ENCODE measurements at regions not wholly inside any gene's neighbourhood (a gene's known extent, or its start where the extent isn't known, plus 50 kb on each side); places are given as distances from the start of the nearest gene placed in this dataset.
"Not testable (repeated sequence)": the region's sequence is repeated elsewhere in the genome, so short reads cannot be mapped to it uniquely, and the experiment has no call there.

GRCh38 chr12:34097213-34097612 lies 74.9 kb downstream of the ALG10 start:
- ChIA-PET POLR2A (no interaction called here), CTCF (no interaction called here)
- H3K4me3 Mint-ChIP-seq = no peak overlapping the region
- no peaks in the 10 kb centered on the region for H3K4me1 Mint-ChIP-seq
- no peaks in the 10 kb centered on the region for H3K9me3 Mint-ChIP-seq
- no peaks in the 10 kb centered on the region for H3K36me3 Mint-ChIP-seq (ENCODE audit: low read depth)
- peaks cover 2% of the 10 kb centered on the region for H3K27me3 Mint-ChIP-seq
- H3K27ac Mint-ChIP-seq = no peak overlapping the region
- DNase-seq = no peak

DNA sequence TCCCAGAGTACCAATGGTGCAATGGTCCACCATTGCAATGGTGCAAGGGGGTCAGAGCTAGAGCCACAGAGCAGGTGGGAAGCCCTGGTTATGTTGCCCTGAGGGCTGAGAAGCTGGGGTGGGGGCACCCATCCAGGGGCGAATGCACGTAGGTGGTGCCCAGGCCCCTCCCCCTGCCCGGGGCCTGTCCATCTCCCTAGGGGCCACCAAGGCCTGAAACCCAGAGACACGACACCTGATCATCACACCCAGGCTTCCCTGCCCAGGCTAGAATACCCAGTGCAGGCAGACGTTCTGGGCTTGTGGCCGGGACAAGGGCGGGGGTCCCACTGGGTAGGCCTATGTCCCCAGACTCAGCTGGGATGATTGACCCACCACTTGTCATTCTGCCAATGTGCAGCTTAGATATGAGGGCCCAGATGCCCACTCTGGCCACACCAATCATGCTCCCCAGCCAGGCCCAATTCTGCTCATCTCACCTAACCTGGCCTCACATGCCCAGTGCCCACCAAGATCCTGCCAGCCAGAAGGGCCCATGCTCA lies 83.2 kb downstream of the ALG10 start:
- DNase-seq = no peak
- ChIA-PET POLR2A (no interaction called here), CTCF (no interaction called here)
- Mint-ChIP-seq H3K9me3 (no peaks in the 10 kb centered on the region), H3K4me3 (no peak overlapping the region), H3K4me1 (no peaks in the 10 kb centered on the region), H3K27ac (no peak overlapping the region), H3K36me3 (ENCODE audit: low read depth) (peaks cover 2% of the 10 kb centered on the region), H3K27me3 (peaks cover 9% of the 10 kb centered on the region)

DNA sequence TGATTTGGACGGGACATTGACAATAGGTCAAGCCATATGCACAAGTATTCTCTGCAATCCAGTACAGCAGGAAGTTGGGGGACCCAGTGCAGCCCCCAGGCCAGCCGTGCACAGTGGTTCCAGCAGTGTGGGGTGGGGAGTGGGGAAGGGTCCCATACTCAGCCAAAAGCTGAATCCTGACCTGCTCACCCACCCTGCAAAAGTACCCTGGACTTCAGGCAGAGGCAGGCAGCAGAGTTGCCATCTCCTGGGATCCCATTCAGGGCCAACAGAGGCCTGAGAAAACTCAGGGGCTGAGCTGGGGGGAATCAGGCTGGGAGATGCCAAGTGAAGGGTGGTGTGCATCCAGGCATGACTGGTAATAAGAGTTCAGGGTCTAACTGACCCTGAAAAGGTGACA lies 83.9 kb downstream of the ALG10 start:
- Mint-ChIP-seq H3K27ac (no peak overlapping the region), H3K36me3 (ENCODE audit: low read depth) (peaks cover 2% of the 10 kb centered on the region), H3K4me1 (no peaks in the 10 kb centered on the region), H3K9me3 (no peaks in the 10 kb centered on the region), H3K27me3 (peaks cover 9% of the 10 kb centered on the region), H3K4me3 (no peak overlapping the region)
- POLR2A ChIA-PET = no interaction called here
- DNase-seq = no peak
- CTCF ChIA-PET = no interaction called here

DNA sequence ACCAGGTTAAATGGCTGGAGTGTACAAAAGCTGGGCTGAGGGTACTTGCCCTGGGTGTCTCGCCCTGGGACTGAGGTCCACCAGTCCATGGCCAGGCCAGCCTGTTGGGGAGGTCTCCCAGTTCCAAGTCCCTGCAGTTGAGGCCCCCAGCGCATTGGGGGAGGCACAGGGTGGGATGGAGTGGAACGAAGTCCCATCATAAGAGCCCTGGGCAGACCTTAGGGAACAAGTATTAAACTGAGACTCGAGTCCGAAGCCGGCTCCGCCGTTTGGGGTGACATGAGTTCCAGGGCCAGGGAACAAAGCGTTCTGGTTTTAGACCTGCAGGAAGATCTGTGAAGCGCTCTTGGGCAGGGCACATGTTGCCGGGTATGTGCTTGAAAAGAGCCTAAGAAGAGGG lies 84.7 kb downstream of the ALG10 start:
- DNase-seq = no peak
- Mint-ChIP-seq H3K27ac (no peak overlapping the region), H3K27me3 (peaks cover 9% of the 10 kb centered on the region), H3K4me3 (no peak overlapping the region), H3K9me3 (no peaks in the 10 kb centered on the region), H3K4me1 (no peaks in the 10 kb centered on the region), H3K36me3 (ENCODE audit: low read depth) (peaks cover 2% of the 10 kb centered on the region)
- CTCF ChIA-PET = no interaction called here
- POLR2A ChIA-PET = no interaction called here

DNA sequence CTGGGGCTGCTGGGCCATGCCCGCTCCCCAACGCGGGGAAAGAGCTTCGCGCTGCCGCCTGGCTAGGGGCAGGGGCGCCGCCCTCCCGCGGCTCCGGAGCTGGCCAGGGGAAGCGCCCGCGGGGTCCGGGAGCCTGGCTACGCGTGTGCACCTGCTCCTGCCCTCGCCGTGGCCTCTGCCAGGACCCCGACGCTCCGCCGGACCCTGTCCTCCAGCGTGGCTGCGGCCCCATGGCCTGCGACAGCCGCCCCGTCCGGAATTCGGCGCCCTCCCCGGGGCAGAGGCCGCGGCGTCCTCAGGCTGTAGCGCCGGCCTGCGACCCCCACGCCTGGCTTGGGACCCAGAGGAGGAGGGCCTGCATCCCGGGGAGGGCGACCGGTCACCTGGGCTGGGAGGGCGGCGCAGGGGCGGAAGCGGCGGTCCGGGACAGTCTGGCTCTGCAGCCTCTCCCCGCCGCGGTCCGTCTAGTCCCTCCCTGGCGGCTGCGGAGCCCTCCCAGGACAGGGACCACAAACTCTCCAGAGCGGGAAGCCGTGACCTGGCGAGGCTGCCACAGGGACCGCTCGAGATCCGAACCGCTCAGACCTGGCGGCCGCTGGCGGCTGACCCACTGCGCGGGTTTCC lies 85.6 kb downstream of the ALG10 start:
- Mint-ChIP-seq H3K36me3 (ENCODE audit: low read depth) (peaks cover 2% of the 10 kb centered on the region), H3K9me3 (no peaks in the 10 kb centered on the region), H3K27me3 (peaks cover 9% of the 10 kb centered on the region), H3K27ac (no peak overlapping the region), H3K4me1 (no peaks in the 10 kb centered on the region), H3K4me3 (no peak overlapping the region)
- POLR2A ChIA-PET = no interaction called here
- CTCF ChIA-PET = no interaction called here
- DNase-seq = no peak

GRCh38 chr12:34108405-34108803 lies 86.1 kb downstream of the ALG10 start:
- Mint-ChIP-seq H3K27me3 (peaks cover 9% of the 10 kb centered on the region), H3K9me3 (no peaks in the 10 kb centered on the region), H3K36me3 (ENCODE audit: low read depth) (peaks cover 2% of the 10 kb centered on the region), H3K4me3 (no peak overlapping the region), H3K27ac (no peak overlapping the region), H3K4me1 (no peaks in the 10 kb centered on the region)
- DNase-seq = no peak
- ChIA-PET CTCF (no interaction called here), POLR2A (no interaction called here)

DNA sequence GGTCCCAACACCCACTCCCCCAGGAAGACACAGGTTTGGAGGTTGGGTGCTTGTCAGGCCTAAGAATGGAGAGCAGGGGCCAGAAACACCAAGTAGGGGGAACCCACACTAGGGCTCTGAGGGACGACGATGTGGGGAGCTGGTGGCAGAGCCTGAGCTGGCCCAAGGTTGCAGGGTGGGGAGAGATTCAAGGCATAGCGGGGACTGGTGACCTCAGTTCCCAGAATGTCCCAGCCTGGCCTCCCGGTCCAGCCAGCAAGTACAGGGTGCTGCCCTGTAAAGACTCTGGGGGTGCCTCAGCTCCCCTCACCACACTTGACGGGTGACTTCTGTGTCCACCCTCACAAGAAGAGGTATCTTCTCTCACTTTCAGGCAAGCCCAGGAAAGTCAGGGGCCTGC lies 86.7 kb downstream of the ALG10 start:
- no peak overlapping the region for H3K4me3 Mint-ChIP-seq
- no peak overlapping the region for H3K27ac Mint-ChIP-seq
- H3K4me1 Mint-ChIP-seq = no peaks in the 10 kb centered on the region
- H3K9me3 Mint-ChIP-seq = no peaks in the 10 kb centered on the region
- CTCF ChIA-PET = no interaction called here
- no peak for DNase-seq
- POLR2A ChIA-PET = no interaction called here
- H3K27me3 Mint-ChIP-seq = peaks cover 9% of the 10 kb centered on the region
- H3K36me3 Mint-ChIP-seq (ENCODE audit: low read depth) = peaks cover 2% of the 10 kb centered on the region

- POLR2A ChIA-PET = no interaction called here
Observed at GRCh38 chr12:34109390-34109789, 87.1 kb downstream of the ALG10 start.

GRCh38 chr12:34109909-34110531 lies 87.7 kb downstream of the ALG10 start:
- POLR2A ChIA-PET; H3K36me3 Mint-ChIP-seq (ENCODE audit: low read depth); CTCF ChIA-PET: not testable (repeated sequence)

More at GRCh38 chr12:34109390-34109789, 87.1 kb downstream of the ALG10 start:
- no peaks in the 10 kb centered on the region for H3K9me3 Mint-ChIP-seq
- CTCF ChIA-PET = no interaction called here
- no peak overlapping the region for H3K27ac Mint-ChIP-seq
- no peak overlapping the region for H3K4me3 Mint-ChIP-seq
- no peak for DNase-seq
- no peaks in the 10 kb centered on the region for H3K4me1 Mint-ChIP-seq
- peaks cover 2% of the 10 kb centered on the region for H3K36me3 Mint-ChIP-seq (ENCODE audit: low read depth)
- H3K27me3 Mint-ChIP-seq = peaks cover 12% of the 10 kb centered on the region

DNA sequence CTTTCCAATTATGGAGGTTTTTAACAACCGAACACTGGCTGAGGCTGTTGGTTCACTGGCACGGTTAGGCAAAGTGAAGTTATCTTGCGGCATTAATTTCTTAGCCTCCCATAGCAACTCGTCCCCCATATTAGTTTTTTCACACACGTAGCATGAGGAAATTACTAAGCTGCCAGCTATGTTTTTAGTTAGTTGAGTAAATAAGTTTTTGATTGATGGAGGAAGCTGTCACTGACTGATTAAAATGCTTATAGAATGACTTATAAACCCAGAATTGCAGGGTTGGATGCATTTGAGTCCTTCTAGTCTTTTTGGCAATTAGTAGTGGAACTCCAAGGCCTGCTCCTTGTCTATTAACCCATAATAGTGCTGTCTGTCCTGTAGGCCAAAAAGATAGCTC lies 97.1 kb downstream of the ALG10 start:
- Mint-ChIP-seq H3K4me1 (no peaks in the 10 kb centered on the region), H3K27ac (no peak overlapping the region), H3K9me3 (no peaks in the 10 kb centered on the region), H3K36me3 (ENCODE audit: low read depth) (no peaks in the 10 kb centered on the region), H3K27me3 (peaks cover 3% of the 10 kb centered on the region), H3K4me3 (no peak overlapping the region)
- POLR2A ChIA-PET = no interaction called here
- DNase-seq = no peak
- CTCF ChIA-PET = no interaction called here

More at GRCh38 chr12:34109909-34110531, 87.7 kb downstream of the ALG10 start:
- not testable (repeated sequence) for H3K9me3 Mint-ChIP-seq, H3K4me1 Mint-ChIP-seq, DNase-seq, H3K27ac Mint-ChIP-seq, H3K4me3 Mint-ChIP-seq
- peaks cover 12% of the 10 kb centered on the region for H3K27me3 Mint-ChIP-seq

DNA sequence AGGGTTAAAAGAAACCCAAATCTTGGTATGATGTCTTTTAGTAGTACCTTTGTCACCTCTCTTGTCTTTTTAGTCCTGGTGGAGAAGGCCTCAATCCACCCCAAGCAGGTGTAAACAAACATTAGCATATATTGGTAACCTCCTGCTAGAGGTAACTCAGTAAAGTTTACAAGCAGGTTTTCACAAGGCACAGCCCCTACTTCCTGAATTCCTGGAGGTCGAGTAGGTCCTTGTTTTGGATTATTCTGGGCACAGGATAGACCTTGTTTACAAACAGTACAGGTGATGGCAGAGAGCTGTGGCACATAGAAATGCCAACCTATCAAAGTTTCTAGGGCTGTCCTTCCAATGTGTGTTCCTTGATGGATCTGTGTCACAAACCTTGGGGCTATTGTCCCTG lies 99.1 kb downstream of the ALG10 start:
- Mint-ChIP-seq H3K27ac (no peak overlapping the region), H3K36me3 (ENCODE audit: low read depth) (peaks cover 2% of the 10 kb centered on the region), H3K27me3 (peaks cover 1% of the 10 kb centered on the region), H3K4me1 (peaks cover 9% of the 10 kb centered on the region), H3K4me3 (no peak overlapping the region), H3K9me3 (no peaks in the 10 kb centered on the region)
- no peak for DNase-seq
- CTCF ChIA-PET = no interaction called here
- POLR2A ChIA-PET = no interaction called here

GRCh38 chr12:34123092-34123491 lies 100.8 kb downstream of the ALG10 start:
- POLR2A ChIA-PET; H3K27ac Mint-ChIP-seq; H3K4me3 Mint-ChIP-seq; H3K36me3 Mint-ChIP-seq (ENCODE audit: low read depth); H3K9me3 Mint-ChIP-seq; H3K27me3 Mint-ChIP-seq: not testable (repeated sequence)
- DNase-seq = peak; percentile 59
- CTCF ChIA-PET = interaction anchor here (1.1 kb wide), 1 partner anchor 32 kb away, joined by 3 read pairs; no protein-coding TSS in a partner anchor
- peaks cover 15% of the 10 kb centered on the region for H3K4me1 Mint-ChIP-seq

- Mint-ChIP-seq H3K36me3 (ENCODE audit: low read depth) (peaks cover 6% of the 10 kb centered on the region), H3K27ac (no peak overlapping the region), H3K4me3 (no peak overlapping the region), H3K4me1 (peaks cover 15% of the 10 kb centered on the region), H3K27me3 (peaks cover 20% of the 10 kb centered on the region), H3K9me3 (no peaks in the 10 kb centered on the region)
- CTCF ChIA-PET = interaction anchor here (0.8 kb wide), 1 partner anchor 93 kb away, joined by 3 read pairs; no protein-coding TSS in a partner anchor
- POLR2A ChIA-PET = no interaction called here
- no peak for DNase-seq
Observed at GRCh38 chr12:34124608-34125007, 102.3 kb downstream of the ALG10 start.

- ChIA-PET CTCF (interaction anchor here (0.6 kb wide), 1 partner anchor 29 kb away, joined by 3 read pairs; no protein-coding TSS in a partner anchor), POLR2A (no interaction called here)
- peak overlapping the region; percentile 79 for H3K27ac Mint-ChIP-seq
- H3K4me1 Mint-ChIP-seq = peaks cover 15% of the 10 kb centered on the region
- DNase-seq = no peak
- no peaks in the 10 kb centered on the region for H3K9me3 Mint-ChIP-seq
- H3K36me3 Mint-ChIP-seq (ENCODE audit: low read depth) = peaks cover 6% of the 10 kb centered on the region
- H3K27me3 Mint-ChIP-seq = peaks cover 27% of the 10 kb centered on the region
- H3K4me3 Mint-ChIP-seq = peak overlapping the region; percentile 45
Observed at GRCh38 chr12:34126239-34126641, 103.9 kb downstream of the ALG10 start.
